ENCODE measurements at regions not wholly inside any gene's neighbourhood (a gene's known extent, or its start where the extent isn't known, plus 50 kb on each side); places are given as distances from the start of the nearest gene placed in this dataset.
"Not testable (repeated sequence)": the region's sequence is repeated elsewhere in the genome, so short reads cannot be mapped to it uniquely, and the experiment has no call there.

GRCh38 chr5:56422076-56422762, 189.1 kb upstream of the ANKRD55 start:
- no peak for DNase-seq (ENCODE audit: low read depth in 2 of 2)

GRCh38 chr5:56421246-56422075, 188.3 kb upstream of the ANKRD55 start:
- DNase-seq (ENCODE audit: low read depth in 2 of 2), result no peak

DNA sequence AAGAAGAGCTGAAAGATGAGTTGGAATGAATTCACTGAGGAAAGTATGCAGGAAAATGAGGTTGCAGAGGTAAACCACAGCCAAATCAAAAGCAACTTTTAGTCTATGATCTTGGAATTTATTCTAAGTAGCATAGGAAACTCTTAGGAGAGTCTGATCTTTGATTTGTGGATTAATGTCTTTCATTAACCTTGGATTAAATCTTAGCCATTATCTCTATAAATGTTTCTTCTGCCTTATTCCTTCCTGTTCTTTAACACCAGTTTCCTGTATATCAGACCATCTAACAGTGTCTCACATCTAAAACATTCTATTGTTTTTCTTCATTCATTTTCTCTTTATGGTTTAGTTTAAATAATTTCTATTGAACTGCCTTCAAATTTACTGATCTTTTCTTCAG, 187.2 kb upstream of the ANKRD55 start:
- no peak for DNase-seq (ENCODE audit: low read depth in 2 of 2)

DNA sequence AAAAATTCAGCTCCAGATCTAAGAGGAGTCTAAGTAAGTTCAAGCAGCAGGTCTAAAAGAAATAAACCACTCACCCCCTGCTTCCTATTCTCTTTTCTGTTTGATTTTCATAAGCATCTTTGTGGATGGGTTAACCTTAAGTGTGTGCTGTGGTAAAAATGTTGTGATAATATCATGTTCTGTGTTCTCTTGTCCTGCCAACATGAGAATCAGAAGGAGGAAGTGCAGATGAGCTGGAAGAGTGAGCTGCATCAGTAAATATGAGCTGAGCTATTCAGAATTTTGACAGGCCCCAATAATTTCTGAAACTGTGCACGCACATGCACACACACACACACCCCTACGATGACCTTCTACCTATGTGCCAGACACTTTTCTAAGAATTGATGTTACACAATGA, 186.5 kb upstream of the ANKRD55 start:
- no peak for DNase-seq (ENCODE audit: low read depth in 2 of 2)

GRCh38 chr5:56415356-56415765, 182.2 kb upstream of the ANKRD55 start:
- no peak for DNase-seq (ENCODE audit: low read depth in 2 of 2)

- no peak for DNase-seq (ENCODE audit: low read depth in 2 of 2)
Observed at GRCh38 chr5:56414066-56414465, 180.9 kb upstream of the ANKRD55 start.

DNA sequence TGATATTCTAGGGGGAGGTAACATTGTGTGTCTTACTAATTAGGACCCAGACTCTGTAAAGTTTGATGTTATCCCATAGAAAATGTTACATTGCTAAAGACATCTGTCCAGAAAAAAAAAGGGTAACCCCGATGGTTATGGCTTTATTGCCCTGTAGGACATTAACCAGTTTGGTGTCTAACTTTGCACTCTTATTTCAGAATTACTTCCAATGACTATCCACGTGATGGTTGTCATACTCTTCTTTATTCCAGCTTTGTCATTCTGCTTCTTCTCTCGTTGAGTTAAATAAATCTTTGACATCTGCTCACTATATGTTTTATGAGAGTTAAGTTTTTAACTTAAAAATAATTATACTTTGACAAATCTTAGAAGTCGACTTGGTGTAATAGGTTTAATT, 180.4 kb upstream of the ANKRD55 start:
- no peak for DNase-seq (ENCODE audit: low read depth in 2 of 2)

- DNase-seq (ENCODE audit: low read depth in 2 of 2), result no peak
Observed at GRCh38 chr5:56412601-56413379, 179.7 kb upstream of the ANKRD55 start.

DNA sequence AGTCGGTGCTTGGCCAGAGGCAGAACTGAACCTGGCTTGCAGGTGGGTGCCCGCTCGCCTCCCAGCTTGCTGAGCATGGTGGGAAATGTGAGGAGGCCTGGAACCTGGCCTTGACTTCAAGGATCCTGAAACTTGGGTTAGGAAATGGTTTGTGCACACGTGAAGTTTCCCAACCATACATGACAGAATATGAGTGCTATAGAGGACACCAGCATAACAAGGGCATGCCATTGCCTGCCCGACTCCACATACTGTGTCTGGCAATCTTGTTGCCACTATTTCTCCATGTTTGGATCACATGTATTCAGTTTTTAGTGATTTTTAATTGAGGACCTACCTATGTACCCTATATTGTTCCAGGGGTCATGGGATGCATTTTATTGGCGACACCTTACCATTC, 177.6 kb upstream of the ANKRD55 start:
- no peak for DNase-seq (ENCODE audit: low read depth in 2 of 2)

DNA sequence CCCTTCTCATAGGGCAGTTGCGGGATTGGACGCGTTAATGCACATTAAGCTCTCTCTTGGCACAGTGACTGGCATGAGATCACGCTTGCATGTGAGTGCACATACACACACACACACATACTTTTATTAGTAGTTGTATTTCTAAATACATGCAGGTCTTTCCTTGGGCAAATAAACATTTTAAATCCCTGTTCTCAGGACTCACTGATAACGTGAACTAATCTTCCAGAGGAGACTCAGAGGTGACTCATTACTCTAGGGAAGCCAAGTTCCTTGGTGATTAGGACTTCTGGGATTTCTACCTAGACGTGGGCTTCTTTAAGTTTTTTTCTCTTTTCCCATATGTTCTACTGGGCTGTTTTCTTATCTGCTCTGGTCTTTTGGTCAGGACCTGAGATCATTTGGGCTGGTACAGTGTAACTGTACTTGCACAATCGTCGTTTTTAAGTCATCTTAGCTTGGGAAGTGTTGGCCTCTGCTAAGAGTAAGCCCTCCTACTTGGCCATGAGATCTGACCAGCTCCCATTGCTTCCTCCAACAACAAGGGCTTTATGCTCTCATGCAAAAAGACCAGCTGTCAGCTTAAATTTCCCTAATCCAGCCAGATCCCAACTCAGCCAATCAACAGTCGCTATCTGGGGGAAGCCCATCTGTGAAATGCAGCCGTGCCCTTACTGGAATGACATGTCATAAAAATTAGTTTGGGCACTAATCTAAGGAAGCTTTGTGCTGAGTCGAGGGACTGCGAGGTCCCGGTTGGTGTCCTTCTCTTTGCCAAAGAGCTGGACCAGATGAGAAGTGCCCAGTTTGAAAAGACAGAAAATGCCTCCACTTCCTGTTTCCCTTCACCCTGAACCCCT, 176.4 kb upstream of the ANKRD55 start:
- DNase-seq (ENCODE audit: low read depth in 2 of 2), result no peak

DNA sequence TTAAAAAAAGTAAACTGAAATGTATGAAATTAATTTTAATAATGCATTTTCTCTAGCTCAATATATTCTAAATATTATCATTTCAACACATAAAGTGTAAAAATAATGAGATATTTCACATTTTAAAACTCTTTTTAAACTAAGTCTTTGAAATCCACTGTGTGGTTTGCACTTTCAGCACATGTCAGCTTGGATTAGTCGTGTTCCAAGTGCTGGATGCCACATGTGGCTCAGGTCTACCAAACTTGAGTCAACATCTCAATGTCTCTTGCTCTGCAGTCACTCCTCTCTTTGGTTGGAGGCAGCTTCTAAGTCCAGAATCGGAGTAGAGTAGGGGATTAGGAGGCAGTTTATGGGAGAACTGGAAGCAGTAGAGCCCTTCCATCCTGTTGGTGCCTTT, 173.7 kb upstream of the ANKRD55 start:
- no peak for DNase-seq (ENCODE audit: low read depth in 2 of 2)

DNA sequence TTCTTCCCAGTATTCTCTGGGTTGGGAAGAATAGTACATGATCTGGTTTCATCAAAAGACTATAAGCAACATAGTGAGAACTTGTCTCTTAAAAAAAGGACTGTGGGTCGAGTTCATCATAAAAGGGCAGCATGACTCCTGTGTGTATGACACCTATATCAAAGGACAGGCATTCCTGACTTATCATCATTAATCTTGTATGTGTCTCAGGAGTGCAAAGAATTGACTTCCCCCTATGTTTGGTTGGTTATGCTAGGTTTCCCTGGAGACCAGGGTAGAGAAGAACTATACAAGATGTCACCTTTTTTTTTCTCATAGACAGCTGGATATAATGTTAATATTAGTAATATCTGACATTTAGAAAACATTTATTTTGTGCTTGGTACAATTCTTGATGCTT, 173.1 kb upstream of the ANKRD55 start:
- no peak for DNase-seq (ENCODE audit: low read depth in 2 of 2)

- DNase-seq (ENCODE audit: low read depth in 2 of 2), result no peak
Observed at GRCh38 chr5:56405116-56405908, 172.2 kb upstream of the ANKRD55 start.

DNA sequence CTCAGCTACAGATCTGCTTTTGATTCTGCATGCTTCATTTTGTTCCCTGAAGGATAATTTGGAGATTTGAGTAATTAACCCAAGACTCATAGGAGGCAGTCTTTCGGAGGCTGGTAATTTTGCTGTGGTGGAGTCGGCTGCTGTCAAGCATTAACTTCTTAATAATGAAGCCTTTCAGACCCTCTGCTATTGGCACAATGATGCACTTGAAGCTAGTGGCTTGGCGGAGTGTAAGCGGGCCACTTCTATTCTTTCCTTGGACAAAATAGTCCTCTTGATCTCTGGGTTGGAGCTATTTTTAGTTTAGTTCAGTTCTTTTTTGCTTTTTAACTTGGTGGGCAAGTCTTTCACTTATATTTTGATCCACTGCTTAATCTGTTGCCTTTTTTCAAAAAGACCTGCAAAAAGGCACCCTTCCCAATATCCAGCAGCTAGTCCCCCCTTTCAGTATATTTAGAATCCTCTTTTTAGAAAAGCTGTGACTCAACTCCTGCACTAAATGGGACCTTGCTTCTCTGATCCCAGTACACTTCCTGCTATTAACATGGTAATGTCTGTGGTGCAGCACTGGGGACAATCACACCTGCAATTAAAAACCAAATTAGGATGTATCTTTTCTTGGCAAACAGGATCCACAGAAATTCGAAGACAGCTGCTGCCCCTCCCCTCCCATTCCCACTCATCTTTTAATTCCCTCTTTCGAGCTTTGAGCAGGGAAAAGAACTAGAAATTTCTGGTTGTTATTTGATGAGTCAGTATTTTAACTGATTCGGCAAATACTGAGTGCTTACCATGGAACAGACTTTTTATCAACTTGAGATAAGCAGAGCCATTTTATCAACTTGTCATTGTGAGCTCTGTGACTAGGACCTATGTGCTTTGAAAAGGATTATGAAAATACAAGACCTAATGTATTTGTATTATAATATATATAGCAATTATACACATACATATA, 169.4 kb upstream of the ANKRD55 start:
- no peak for DNase-seq (ENCODE audit: low read depth in 2 of 2)

- DNase-seq (ENCODE audit: low read depth in 2 of 2), result not testable (repeated sequence)
Observed at GRCh38 chr5:56397796-56398195, 164.7 kb upstream of the ANKRD55 start.

- DNase-seq (ENCODE audit: low read depth in 2 of 2), result no peak
Observed at GRCh38 chr5:56396634-56397033, 163.5 kb upstream of the ANKRD55 start.

- no peak for DNase-seq (ENCODE audit: low read depth in 2 of 2)
Observed at GRCh38 chr5:56389261-56389660, 156.1 kb upstream of the ANKRD55 start.

DNA sequence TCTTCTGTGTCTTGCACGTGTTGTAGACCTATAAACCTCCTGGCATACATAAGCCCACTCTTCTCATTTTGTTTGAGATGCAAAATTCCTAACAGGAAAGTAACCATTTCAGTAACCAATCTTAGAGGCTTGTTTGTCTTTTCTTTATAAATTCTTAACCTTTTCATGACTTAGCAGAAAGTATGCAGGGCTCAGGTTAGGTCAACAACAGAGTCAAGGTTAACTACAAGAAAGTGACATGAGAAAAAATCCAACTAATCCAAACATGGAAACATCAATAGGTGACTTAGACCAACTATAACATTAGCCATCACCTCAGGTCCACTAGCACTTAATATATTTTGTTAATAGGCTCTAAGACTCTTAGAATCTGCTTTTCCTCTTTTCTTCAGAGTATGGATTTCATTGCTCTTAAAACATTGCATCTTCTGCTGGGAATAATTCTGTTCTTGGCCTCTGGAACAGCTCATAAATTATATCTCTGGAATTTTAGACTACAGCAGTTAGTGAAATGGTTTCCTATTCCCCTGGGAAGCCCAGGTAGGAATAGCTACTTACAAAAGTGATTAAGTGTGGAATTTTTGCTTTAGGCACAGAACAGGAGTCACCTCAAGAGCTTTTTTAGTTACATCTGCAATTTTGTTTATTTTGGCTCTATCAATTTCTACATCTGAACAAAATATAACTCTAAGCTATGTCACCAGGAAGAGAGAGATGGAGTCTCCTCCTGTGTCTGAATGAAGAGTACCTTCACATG, 155.3 kb upstream of the ANKRD55 start:
- no peak for DNase-seq (ENCODE audit: low read depth in 2 of 2)

DNA sequence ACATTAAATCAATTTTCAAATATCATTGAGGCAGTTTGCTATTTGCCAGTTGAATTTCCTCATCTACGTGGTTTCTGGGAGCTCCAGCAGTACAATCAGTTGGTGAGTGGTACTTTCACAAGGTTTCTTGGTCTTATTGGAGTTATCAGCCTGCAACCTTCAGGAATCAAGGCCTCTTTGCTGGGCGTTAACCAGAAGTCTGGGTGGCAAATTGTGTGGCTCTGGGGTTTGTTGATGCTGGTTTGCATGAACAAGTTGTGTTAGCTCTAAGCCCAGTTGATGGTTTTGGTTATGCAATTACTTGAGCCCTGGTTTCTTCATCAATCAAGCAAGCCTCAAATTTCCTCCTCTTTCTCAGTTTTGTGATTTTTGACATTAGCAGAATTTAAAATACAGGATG, 152.9 kb upstream of the ANKRD55 start:
- no peak for DNase-seq (ENCODE audit: low read depth in 2 of 2)
